ENCODE measurements at regions not wholly inside any gene's neighbourhood (a gene's known extent, or its start where the extent isn't known, plus 50 kb on each side); places are given as distances from the start of the nearest gene placed in this dataset.

GRCh38 chr17:51572115-51572514 is 311.8 kb downstream of the UTP18 start:
- DNase-seq: no peak
- intact Hi-C loops (cut with DNase I; ENCODE audit: low total_unique reads): no loop called here

More at GRCh38 chr17:51572115-51572514, 311.8 kb downstream of the UTP18 start:
- Histone ChIP-seq H3K4me1 (no peaks in the 10 kb centered on the region), H3K27ac (no peak overlapping the region), H3K27me3 (peaks cover 0 to 15% (median 0%) of the 10 kb centered on the region in 3 donors), H3K4me3 (no peak overlapping the region), H3K36me3 (no peaks in the 10 kb centered on the region), H3K9me3 (peaks cover 0 to 8% (median under 1%) of the 10 kb centered on the region in 4 donors)
- TF ChIP-seq CTCF (IDR thresholded peaks at IDR 0.05): no peak
- no peak for TF ChIP-seq POLR2AphosphoS5 (IDR thresholded peaks at IDR 0.05)
- no peak for TF ChIP-seq POLR2A (IDR thresholded peaks at IDR 0.05)
- no peak for TF ChIP-seq EP300 (IDR thresholded peaks at IDR 0.05)
